ENCODE measurements at regions not wholly inside any gene's neighbourhood (a gene's known extent, or its start where the extent isn't known, plus 50 kb on each side); places are given as distances from the start of the nearest gene placed in this dataset.

DNA sequence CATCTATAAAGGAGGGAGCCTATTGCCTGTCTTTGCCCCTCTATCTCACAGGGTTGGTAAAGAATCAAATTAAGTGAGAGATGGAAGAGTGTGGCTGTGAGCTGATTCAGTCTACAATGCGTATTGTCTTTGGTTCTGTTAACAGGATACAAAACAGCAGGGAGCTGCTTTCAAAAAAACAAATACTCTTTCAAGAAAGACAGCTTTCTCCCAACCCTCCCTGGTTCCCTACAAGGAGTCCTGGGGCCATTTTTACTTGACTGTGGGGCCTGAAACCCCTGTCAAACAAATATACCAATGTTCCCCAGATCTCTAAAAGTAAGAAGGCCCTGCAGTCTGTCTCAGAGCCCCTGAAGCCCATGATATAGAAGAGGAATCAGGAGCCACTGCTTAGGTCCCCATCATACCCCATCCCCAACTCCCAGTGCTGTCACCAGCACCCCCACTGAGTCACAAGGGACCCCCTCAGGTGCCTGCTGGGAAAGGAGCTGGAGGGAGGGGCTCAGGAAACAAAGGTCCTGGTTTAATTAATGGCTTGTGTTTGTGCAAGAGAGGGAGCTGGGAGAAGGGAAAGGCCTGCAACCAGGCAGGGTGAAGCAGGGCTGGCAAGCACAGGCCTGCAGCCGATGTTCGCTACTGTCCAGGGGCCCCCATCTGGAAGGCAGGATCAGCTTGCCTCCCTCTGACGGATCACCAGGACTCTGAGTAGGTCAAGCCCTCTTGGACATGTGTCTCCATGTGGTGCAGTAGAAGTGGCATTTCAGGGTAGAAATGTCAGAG lies 182.0 kb upstream of the GHITM start:
- no peak for FAIRE-seq
- Histone ChIP-seq H3K4me1 (ENCODE audit: control insufficient read depth in 2 of 3, insufficient read depth in 2 of 3, low read depth in 1 of 3, low read length in 3 of 3) (no peaks in the 10 kb centered on the region), H3K36me3 (ENCODE audit: control insufficient read depth in 2 of 3, insufficient read depth in 3 of 3, low read length in 3 of 3) (no peaks in the 10 kb centered on the region), H3K27ac (ENCODE audit: low read depth in 2 of 2, low read length in 2 of 2) (no peak overlapping the region), H3K4me3 (ENCODE audit: low read length in 3 of 3) (no peak overlapping the region), H3K9ac (ENCODE audit: low read length in 3 of 3) (no peak overlapping the region), H3K27me3 (ENCODE audit: control insufficient read depth, insufficient read depth, low read length) (no peaks in the 10 kb centered on the region), H3K9me3 (ENCODE audit: control insufficient read depth in 2 of 3, insufficient read depth in 1 of 3, low read length in 3 of 3) (no peaks in the 10 kb centered on the region)
- TF ChIP-seq, protein P1, sequence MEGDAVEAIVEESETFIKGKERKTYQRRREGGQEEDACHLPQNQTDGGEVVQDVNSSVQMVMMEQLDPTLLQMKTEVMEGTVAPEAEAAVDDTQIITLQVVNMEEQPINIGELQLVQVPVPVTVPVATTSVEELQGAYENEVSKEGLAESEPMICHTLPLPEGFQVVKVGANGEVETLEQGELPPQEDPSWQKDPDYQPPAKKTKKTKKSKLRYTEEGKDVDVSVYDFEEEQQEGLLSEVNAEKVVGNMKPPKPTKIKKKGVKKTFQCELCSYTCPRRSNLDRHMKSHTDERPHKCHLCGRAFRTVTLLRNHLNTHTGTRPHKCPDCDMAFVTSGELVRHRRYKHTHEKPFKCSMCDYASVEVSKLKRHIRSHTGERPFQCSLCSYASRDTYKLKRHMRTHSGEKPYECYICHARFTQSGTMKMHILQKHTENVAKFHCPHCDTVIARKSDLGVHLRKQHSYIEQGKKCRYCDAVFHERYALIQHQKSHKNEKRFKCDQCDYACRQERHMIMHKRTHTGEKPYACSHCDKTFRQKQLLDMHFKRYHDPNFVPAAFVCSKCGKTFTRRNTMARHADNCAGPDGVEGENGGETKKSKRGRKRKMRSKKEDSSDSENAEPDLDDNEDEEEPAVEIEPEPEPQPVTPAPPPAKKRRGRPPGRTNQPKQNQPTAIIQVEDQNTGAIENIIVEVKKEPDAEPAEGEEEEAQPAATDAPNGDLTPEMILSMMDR (IDR thresholded peaks at IDR 0.05; ENCODE audit: borderline replicate concordance, extremely low read depth, insufficient read depth) = no peak
- intact Hi-C loops (cut with DNase I) = no loop called here
- no peak for DNase-seq

DNA sequence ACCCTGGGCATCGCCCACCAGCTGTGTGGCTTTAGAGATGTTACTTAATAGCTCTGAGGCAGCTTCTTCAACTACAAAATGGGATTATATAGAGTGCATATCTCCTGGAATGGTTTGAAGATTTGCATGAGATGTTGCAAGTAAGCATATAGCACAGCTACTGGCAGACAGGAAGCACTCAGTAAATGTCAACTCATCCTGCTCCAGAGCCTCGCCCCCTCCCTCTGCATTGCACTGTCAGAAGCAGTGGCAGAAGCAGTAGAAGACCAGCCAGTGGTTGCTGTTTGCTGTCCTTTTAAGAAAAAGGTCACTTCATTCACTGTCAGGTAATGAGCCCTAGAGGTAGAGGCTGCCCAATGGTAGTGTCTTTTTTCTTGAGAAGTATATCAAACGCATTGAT lies 180.0 kb upstream of the GHITM start:
- FAIRE-seq = no peak
- Histone ChIP-seq H3K27me3 (ENCODE audit: control insufficient read depth, insufficient read depth, low read length) (no peaks in the 10 kb centered on the region), H3K4me1 (ENCODE audit: control insufficient read depth in 2 of 3, insufficient read depth in 2 of 3, low read depth in 1 of 3, low read length in 3 of 3) (no peaks in the 10 kb centered on the region), H3K9ac (ENCODE audit: low read length in 3 of 3) (no peak overlapping the region), H3K9me3 (ENCODE audit: control insufficient read depth in 2 of 3, insufficient read depth in 1 of 3, low read length in 3 of 3) (no peaks in the 10 kb centered on the region), H3K36me3 (ENCODE audit: control insufficient read depth in 2 of 3, insufficient read depth in 3 of 3, low read length in 3 of 3) (no peaks in the 10 kb centered on the region), H3K4me3 (ENCODE audit: low read length in 3 of 3) (no peak overlapping the region), H3K27ac (ENCODE audit: low read depth in 2 of 2, low read length in 2 of 2) (no peak overlapping the region)
- DNase-seq = no peak
- intact Hi-C loops (cut with DNase I) = no loop called here
- TF ChIP-seq, protein P1 (IDR thresholded peaks at IDR 0.05; ENCODE audit: borderline replicate concordance, extremely low read depth, insufficient read depth) = no peak

- Histone ChIP-seq H3K9me3 (ENCODE audit: control insufficient read depth in 2 of 3, insufficient read depth in 1 of 3, low read length in 3 of 3) (no peaks in the 10 kb centered on the region), H3K4me3 (ENCODE audit: low read length in 3 of 3) (no peak overlapping the region), H3K4me1 (ENCODE audit: control insufficient read depth in 2 of 3, insufficient read depth in 2 of 3, low read depth in 1 of 3, low read length in 3 of 3) (no peaks in the 10 kb centered on the region), H3K27ac (ENCODE audit: low read depth in 2 of 2, low read length in 2 of 2) (no peak overlapping the region), H3K36me3 (ENCODE audit: control insufficient read depth in 2 of 3, insufficient read depth in 3 of 3, low read length in 3 of 3) (no peaks in the 10 kb centered on the region), H3K27me3 (ENCODE audit: control insufficient read depth, insufficient read depth, low read length) (no peaks in the 10 kb centered on the region), H3K9ac (ENCODE audit: low read length in 3 of 3) (no peak overlapping the region)
- FAIRE-seq = no peak
- no peak for DNase-seq
- intact Hi-C loops (cut with DNase I) = no loop called here
- TF ChIP-seq, protein P1 (IDR thresholded peaks at IDR 0.05; ENCODE audit: borderline replicate concordance, extremely low read depth, insufficient read depth) = no peak
Measured at GRCh38 chr10:83960125-83960524, 179.2 kb upstream of the GHITM start.
